B cell (primary cell): ENCODE measurements at regions not wholly inside any gene's neighbourhood (a gene's known extent, or its start where the extent isn't known, plus 50 kb on each side); places are given as distances from the start of the nearest gene placed in this dataset.
"Not testable (repeated sequence)": the region's sequence is repeated elsewhere in the genome, so short reads cannot be mapped to it uniquely, and the experiment has no call there.

Experiments used
- EZH2 ChIP-seq: IDR thresholded peaks from 2 replicates; pipeline ENCODE4 v1.6.1; 2012; ENCODE audit warnings: borderline replicate concordance, low read depth, mild to moderate bottlenecking, moderate library complexity, low read length; ENCODE audit not compliant: insufficient read depth, poor library complexity, severe bottlenecking
- TF ChIP-seq, protein P1 (sequence below): fragments of 200-600 bp; IDR thresholded peaks from one replicate; pipeline ENCODE4 v1.8.0; 2022; ENCODE audit warnings: antibody characterized with exemption, mild to moderate bottlenecking

DNA sequence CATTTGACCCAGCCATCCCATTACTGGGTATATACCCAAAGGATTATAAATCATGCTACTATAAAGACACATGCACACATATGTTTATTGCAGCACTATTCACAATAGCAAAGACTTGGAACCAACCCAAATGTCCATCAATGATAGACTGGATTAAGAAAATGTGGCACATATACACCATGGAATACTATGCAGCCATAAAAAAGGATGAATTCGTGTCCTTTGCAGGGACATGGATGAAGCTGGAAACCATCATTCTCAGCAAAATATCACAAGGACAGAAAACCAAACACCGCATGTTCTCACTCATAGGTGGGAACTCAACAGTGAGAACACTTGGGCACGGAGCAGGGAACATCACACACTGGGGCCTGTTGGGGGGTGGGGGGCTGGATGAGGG, 290.0 kb upstream of the HNRNPA3 start:
- TF ChIP-seq, protein P1, sequence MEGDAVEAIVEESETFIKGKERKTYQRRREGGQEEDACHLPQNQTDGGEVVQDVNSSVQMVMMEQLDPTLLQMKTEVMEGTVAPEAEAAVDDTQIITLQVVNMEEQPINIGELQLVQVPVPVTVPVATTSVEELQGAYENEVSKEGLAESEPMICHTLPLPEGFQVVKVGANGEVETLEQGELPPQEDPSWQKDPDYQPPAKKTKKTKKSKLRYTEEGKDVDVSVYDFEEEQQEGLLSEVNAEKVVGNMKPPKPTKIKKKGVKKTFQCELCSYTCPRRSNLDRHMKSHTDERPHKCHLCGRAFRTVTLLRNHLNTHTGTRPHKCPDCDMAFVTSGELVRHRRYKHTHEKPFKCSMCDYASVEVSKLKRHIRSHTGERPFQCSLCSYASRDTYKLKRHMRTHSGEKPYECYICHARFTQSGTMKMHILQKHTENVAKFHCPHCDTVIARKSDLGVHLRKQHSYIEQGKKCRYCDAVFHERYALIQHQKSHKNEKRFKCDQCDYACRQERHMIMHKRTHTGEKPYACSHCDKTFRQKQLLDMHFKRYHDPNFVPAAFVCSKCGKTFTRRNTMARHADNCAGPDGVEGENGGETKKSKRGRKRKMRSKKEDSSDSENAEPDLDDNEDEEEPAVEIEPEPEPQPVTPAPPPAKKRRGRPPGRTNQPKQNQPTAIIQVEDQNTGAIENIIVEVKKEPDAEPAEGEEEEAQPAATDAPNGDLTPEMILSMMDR: not testable (repeated sequence)
- TF ChIP-seq EZH2: not testable (repeated sequence)
